Muscle of leg (tissue), 3 donors: ENCODE measurements at regions not wholly inside any gene's neighbourhood (a gene's known extent, or its start where the extent isn't known, plus 50 kb on each side); places are given as distances from the start of the nearest gene placed in this dataset.

Experiments used
- DNase-seq: peaks from one replicate; pipeline ENCODE4 v3.0.0; 2013
- H3K27ac ChIP-seq: one replicate; pipeline ENCODE4 v1.5.1; 2013; ENCODE audit warnings: mild to moderate bottlenecking, low read length, control low read depth
- H3K27me3 ChIP-seq: one replicate; pipeline ENCODE4 v1.6.1; 2013; ENCODE audit warnings: low read length; ENCODE audit not compliant: control insufficient read depth, insufficient read depth
- H3K36me3 ChIP-seq: one replicate; pipeline ENCODE4 v1.6.1; 2013; ENCODE audit warnings: low read length; ENCODE audit not compliant: control insufficient read depth, insufficient read depth
- H3K4me1 ChIP-seq: one replicate; pipeline ENCODE4 v1.6.1; 2013; ENCODE audit warnings: low read length; ENCODE audit not compliant: control insufficient read depth, insufficient read depth
- H3K4me3 ChIP-seq: one replicate; pipeline ENCODE4 v1.5.1; 2013; ENCODE audit warnings: low read length, control low read depth
- H3K9me3 ChIP-seq: replicated peaks from 2 replicates; pipeline ENCODE4 v1.6.1; 2013; ENCODE audit warnings: low read depth, low read length; ENCODE audit not compliant: control insufficient read depth
- WGBS: methylation state at CpG from one replicate; pipeline ENCODE4 v1.1.5; 2013; ENCODE audit warnings: missing lambda C conversion rate; ENCODE audit not compliant: insufficient coverage; 5-methylcytosine and 5-hydroxymethylcytosine counted together

GRCh38 chr2:48886919-48887318 lies 131.4 kb upstream of the LHCGR start:
- WGBS: no CpG with 5 or more reads among the region's 3 CpGs
- no peak overlapping the region for H3K4me3 ChIP-seq

GRCh38 chr2:48885841-48886240 lies 130.3 kb upstream of the LHCGR start:
- Histone ChIP-seq H3K27ac (no peak overlapping the region), H3K4me1 (no peaks in the 10 kb centered on the region), H3K9me3 (no peaks in the 10 kb centered on the region), H3K36me3 (no peaks in the 10 kb centered on the region), H3K27me3 (no peaks in the 10 kb centered on the region), H3K4me3 (no peak overlapping the region)
- WGBS: no CpG with 5 or more reads among the region's 1 CpG
- DNase-seq: no peak

More at GRCh38 chr2:48886919-48887318, 131.4 kb upstream of the LHCGR start:
- Histone ChIP-seq H3K27me3 (no peaks in the 10 kb centered on the region), H3K4me1 (no peaks in the 10 kb centered on the region), H3K27ac (no peak overlapping the region), H3K36me3 (no peaks in the 10 kb centered on the region), H3K9me3 (no peaks in the 10 kb centered on the region)
- DNase-seq: no peak

- Histone ChIP-seq H3K9me3 (no peaks in the 10 kb centered on the region), H3K27ac (no peak overlapping the region), H3K4me3 (no peak overlapping the region), H3K27me3 (no peaks in the 10 kb centered on the region), H3K36me3 (no peaks in the 10 kb centered on the region), H3K4me1 (no peaks in the 10 kb centered on the region)
- DNase-seq: no peak
- WGBS: 84% methylated on average over 3 of the region's 6 CpGs
Measured at GRCh38 chr2:48883661-48884060, 128.1 kb upstream of the LHCGR start.

- Histone ChIP-seq H3K9me3 (no peaks in the 10 kb centered on the region), H3K27me3 (no peaks in the 10 kb centered on the region), H3K4me3 (no peak overlapping the region), H3K4me1 (no peaks in the 10 kb centered on the region), H3K36me3 (no peaks in the 10 kb centered on the region), H3K27ac (no peak overlapping the region)
- no peak for DNase-seq
- 88% methylated on average over 2 of the region's 2 CpGs for WGBS
Measured at GRCh38 chr2:48874282-48874681, 118.8 kb upstream of the LHCGR start.

- WGBS: no CpG with 5 or more reads among the region's 1 CpG
Measured at GRCh38 chr2:48873666-48874065, 118.1 kb upstream of the LHCGR start.

GRCh38 chr2:48870942-48871341 lies 115.4 kb upstream of the LHCGR start:
- Histone ChIP-seq H3K27me3 (no peaks in the 10 kb centered on the region), H3K4me3 (no peak overlapping the region), H3K9me3 (no peaks in the 10 kb centered on the region), H3K27ac (no peak overlapping the region), H3K36me3 (no peaks in the 10 kb centered on the region), H3K4me1 (no peaks in the 10 kb centered on the region)
- DNase-seq: no peak
- WGBS: 74% methylated on average over 3 of the region's 4 CpGs

More at GRCh38 chr2:48873666-48874065, 118.1 kb upstream of the LHCGR start:
- no peaks in the 10 kb centered on the region for H3K4me1 ChIP-seq
- H3K4me3 ChIP-seq: no peak overlapping the region
- no peaks in the 10 kb centered on the region for H3K36me3 ChIP-seq
- H3K27ac ChIP-seq: no peak overlapping the region
- no peak for DNase-seq
- H3K27me3 ChIP-seq: no peaks in the 10 kb centered on the region
- no peaks in the 10 kb centered on the region for H3K9me3 ChIP-seq

GRCh38 chr2:48870503-48870902 lies 115.0 kb upstream of the LHCGR start:
- no peaks in the 10 kb centered on the region for H3K4me1 ChIP-seq
- DNase-seq: no peak
- no peaks in the 10 kb centered on the region for H3K36me3 ChIP-seq
- no peak overlapping the region for H3K27ac ChIP-seq
- no peak overlapping the region for H3K4me3 ChIP-seq
- no peaks in the 10 kb centered on the region for H3K9me3 ChIP-seq
- 50% methylated on average over 1 of the region's 2 CpGs for WGBS
- no peaks in the 10 kb centered on the region for H3K27me3 ChIP-seq

- Histone ChIP-seq H3K4me3 (no peak overlapping the region), H3K27ac (no peak overlapping the region), H3K36me3 (no peaks in the 10 kb centered on the region), H3K4me1 (no peaks in the 10 kb centered on the region), H3K9me3 (no peaks in the 10 kb centered on the region), H3K27me3 (no peaks in the 10 kb centered on the region)
- DNase-seq: no peak
- WGBS: 80% methylated on average over 1 of the region's 2 CpGs
Measured at GRCh38 chr2:48865704-48866103, 110.2 kb upstream of the LHCGR start.

- H3K27me3 ChIP-seq: no peaks in the 10 kb centered on the region
- 50% methylated on average over 2 of the region's 2 CpGs for WGBS
- DNase-seq: no peak
Measured at GRCh38 chr2:48860380-48860779, 104.9 kb upstream of the LHCGR start.

GRCh38 chr2:48856657-48857056 lies 101.1 kb upstream of the LHCGR start:
- H3K9me3 ChIP-seq: no peaks in the 10 kb centered on the region
- no peaks in the 10 kb centered on the region for H3K27me3 ChIP-seq
- no peak overlapping the region for H3K4me3 ChIP-seq
- no peak overlapping the region for H3K27ac ChIP-seq
- H3K4me1 ChIP-seq: no peaks in the 10 kb centered on the region
- no peak for DNase-seq
- no peaks in the 10 kb centered on the region for H3K36me3 ChIP-seq
- 100% methylated on average over 1 of the region's 3 CpGs for whole genome bisulfite sequencing

More at GRCh38 chr2:48860380-48860779, 104.9 kb upstream of the LHCGR start:
- Histone ChIP-seq H3K36me3 (no peaks in the 10 kb centered on the region), H3K4me1 (no peaks in the 10 kb centered on the region), H3K9me3 (no peaks in the 10 kb centered on the region), H3K4me3 (no peak overlapping the region), H3K27ac (no peak overlapping the region)

GRCh38 chr2:48856144-48856543 lies 100.6 kb upstream of the LHCGR start:
- Histone ChIP-seq H3K36me3 (no peaks in the 10 kb centered on the region), H3K27me3 (no peaks in the 10 kb centered on the region), H3K4me1 (no peaks in the 10 kb centered on the region), H3K4me3 (no peak overlapping the region), H3K27ac (no peak overlapping the region), H3K9me3 (no peaks in the 10 kb centered on the region)
- DNase-seq: no peak
- 100% methylated on average over 1 of the region's 4 CpGs for WGBS
